BLaER1 (cell line): ENCODE measurements at regions not wholly inside any gene's neighbourhood (a gene's known extent, or its start where the extent isn't known, plus 50 kb on each side); places are given as distances from the start of the nearest gene placed in this dataset.

Source experiments
- H3K27ac ChIP-seq: shearing (Covaris generic); formaldehyde crosslinking; 2 replicates; pipeline ENCODE4 v1.8.1; 2022
- H3K27me3 ChIP-seq: shearing (Covaris generic); formaldehyde crosslinking; 2 replicates; pipeline ENCODE4 v1.8.1; 2022
- H3K36me3 ChIP-seq: shearing (Covaris generic); formaldehyde crosslinking; 2 replicates; pipeline ENCODE4 v1.8.1; 2022
- H3K4me1 ChIP-seq: shearing (Covaris generic); formaldehyde crosslinking; 2 replicates; pipeline ENCODE4 v1.8.1; 2022
- H3K4me2 ChIP-seq: shearing (Covaris generic); formaldehyde crosslinking; 2 replicates; pipeline ENCODE4 v1.8.1; 2022
- H3K4me3 ChIP-seq: shearing (Covaris generic); formaldehyde crosslinking; 2 replicates; pipeline ENCODE4 v1.8.1; 2022
- H3K9ac ChIP-seq: shearing (Covaris generic); formaldehyde crosslinking; 2 replicates; pipeline ENCODE4 v1.8.1; 2022
- H3K9me3 ChIP-seq: shearing (Covaris generic); formaldehyde crosslinking; 2 replicates; pipeline ENCODE4 v1.8.1; 2022
- H4K20me1 ChIP-seq: shearing (Covaris generic); formaldehyde crosslinking; 2 replicates; pipeline ENCODE4 v1.8.1; 2022
- Cebpa-rat ChIP-seq: shearing (Covaris generic); IDR thresholded peaks from 2 replicates; pipeline ENCODE4 v1.8.1; 2022

- Histone ChIP-seq H3K27ac (no peak overlapping the region), H3K4me2 (no peak overlapping the region), H3K9ac (no peak overlapping the region), H3K36me3 (no peaks in the 10 kb centered on the region), H3K27me3 (no peaks in the 10 kb centered on the region), H3K9me3 (peaks cover 14% of the 10 kb centered on the region), H3K4me1 (peaks cover 16% of the 10 kb centered on the region), H4K20me1 (no peaks in the 10 kb centered on the region), H3K4me3 (no peak overlapping the region)
- no peak for TF ChIP-seq Cebpa-rat
Observed at GRCh38 chr17:72434581-72434980, 313.8 kb downstream of the SOX9 start.

- no peak overlapping the region for H3K4me2 ChIP-seq
- TF ChIP-seq Cebpa-rat, result no peak
- no peak overlapping the region for H3K4me3 ChIP-seq
- H4K20me1 ChIP-seq, result no peaks in the 10 kb centered on the region
- no peak overlapping the region for H3K9ac ChIP-seq
- H3K9me3 ChIP-seq, result peaks cover 18% of the 10 kb centered on the region
- peaks cover 16% of the 10 kb centered on the region for H3K4me1 ChIP-seq
- H3K36me3 ChIP-seq, result no peaks in the 10 kb centered on the region
- H3K27me3 ChIP-seq, result no peaks in the 10 kb centered on the region
- no peak overlapping the region for H3K27ac ChIP-seq
Observed at GRCh38 chr17:72434991-72435618, 314.3 kb downstream of the SOX9 start.

- Histone ChIP-seq H3K4me2 (no peak overlapping the region), H3K4me1 (peaks cover 9% of the 10 kb centered on the region; the same call in 1 of the 2 replicates), H3K9ac (no peak overlapping the region), H3K27ac (no peak overlapping the region), H3K9me3 (peaks cover 16% of the 10 kb centered on the region), H3K36me3 (no peaks in the 10 kb centered on the region), H4K20me1 (no peaks in the 10 kb centered on the region), H3K4me3 (no peak overlapping the region), H3K27me3 (no peaks in the 10 kb centered on the region)
- no peak for TF ChIP-seq Cebpa-rat
Observed at GRCh38 chr17:72438783-72439182, 318.0 kb downstream of the SOX9 start.

- no peak overlapping the region for H3K4me2 ChIP-seq
- H3K27ac ChIP-seq, result no peak overlapping the region
- TF ChIP-seq Cebpa-rat, result no peak
- no peaks in the 10 kb centered on the region for H3K36me3 ChIP-seq
- H3K27me3 ChIP-seq, result no peaks in the 10 kb centered on the region
- peaks cover 16% of the 10 kb centered on the region for H3K9me3 ChIP-seq
- no peak overlapping the region for H3K4me3 ChIP-seq
- H4K20me1 ChIP-seq, result no peaks in the 10 kb centered on the region
- H3K9ac ChIP-seq, result no peak overlapping the region
- H3K4me1 ChIP-seq, result peaks cover 9% of the 10 kb centered on the region; the same call in 1 of the 2 replicates
Observed at GRCh38 chr17:72439893-72440502, 319.2 kb downstream of the SOX9 start.

GRCh38 chr17:72440961-72441360 lies 320.1 kb downstream of the SOX9 start:
- H3K4me3 ChIP-seq, result no peak overlapping the region
- H3K4me2 ChIP-seq, result no peak overlapping the region
- H3K9ac ChIP-seq, result no peak overlapping the region
- H3K27me3 ChIP-seq, result no peaks in the 10 kb centered on the region
- no peak overlapping the region for H3K27ac ChIP-seq
- H3K9me3 ChIP-seq, result peaks cover 16% of the 10 kb centered on the region
- no peaks in the 10 kb centered on the region for H3K36me3 ChIP-seq
- H3K4me1 ChIP-seq, result peaks cover 9% of the 10 kb centered on the region; the same call in 1 of the 2 replicates
- H4K20me1 ChIP-seq, result no peaks in the 10 kb centered on the region
- no peak for TF ChIP-seq Cebpa-rat

- H3K4me1 ChIP-seq, result peaks cover 9% of the 10 kb centered on the region; the same call in 1 of the 2 replicates
- H3K4me3 ChIP-seq, result no peak overlapping the region
- no peaks in the 10 kb centered on the region for H3K36me3 ChIP-seq
- H3K9me3 ChIP-seq, result peaks cover 16% of the 10 kb centered on the region
- no peak for TF ChIP-seq Cebpa-rat
- no peaks in the 10 kb centered on the region for H3K27me3 ChIP-seq
- no peak overlapping the region for H3K27ac ChIP-seq
- no peak overlapping the region for H3K4me2 ChIP-seq
- H3K9ac ChIP-seq, result no peak overlapping the region
- no peaks in the 10 kb centered on the region for H4K20me1 ChIP-seq
Observed at GRCh38 chr17:72441909-72442308, 321.1 kb downstream of the SOX9 start.

- Histone ChIP-seq H3K36me3 (no peaks in the 10 kb centered on the region), H3K27ac (no peak overlapping the region), H3K4me1 (no peaks in the 10 kb centered on the region), H3K9me3 (peaks cover 8% of the 10 kb centered on the region), H4K20me1 (no peaks in the 10 kb centered on the region), H3K4me2 (no peak overlapping the region), H3K27me3 (no peaks in the 10 kb centered on the region), H3K9ac (no peak overlapping the region), H3K4me3 (no peak overlapping the region)
- TF ChIP-seq Cebpa-rat, result no peak
Observed at GRCh38 chr17:72444517-72445054, 323.8 kb downstream of the SOX9 start.

GRCh38 chr17:72445055-72445991 lies 324.5 kb downstream of the SOX9 start:
- Histone ChIP-seq H3K4me3 (no peak overlapping the region), H3K27ac (no peak overlapping the region), H3K4me2 (no peak overlapping the region), H3K36me3 (no peaks in the 10 kb centered on the region), H3K9me3 (peaks cover under 1% of the 10 kb centered on the region; the same call in 1 of the 2 replicates), H3K27me3 (no peaks in the 10 kb centered on the region), H3K9ac (no peak overlapping the region), H3K4me1 (no peaks in the 10 kb centered on the region), H4K20me1 (no peaks in the 10 kb centered on the region)
- TF ChIP-seq Cebpa-rat, result no peak

- Histone ChIP-seq H4K20me1 (no peaks in the 10 kb centered on the region), H3K27me3 (no peaks in the 10 kb centered on the region), H3K9me3 (no peaks in the 10 kb centered on the region), H3K9ac (no peak overlapping the region), H3K27ac (no peak overlapping the region), H3K4me1 (no peaks in the 10 kb centered on the region), H3K36me3 (no peaks in the 10 kb centered on the region), H3K4me2 (no peak overlapping the region), H3K4me3 (no peak overlapping the region)
- no peak for TF ChIP-seq Cebpa-rat
Observed at GRCh38 chr17:72446118-72446517, 325.3 kb downstream of the SOX9 start.
